Neural crest cell (in vitro differentiated cells): ENCODE measurements at regions not wholly inside any gene's neighbourhood (a gene's known extent, or its start where the extent isn't known, plus 50 kb on each side); places are given as distances from the start of the nearest gene placed in this dataset.

ENCODE experiments used
- DNase-seq: peaks from one replicate; pipeline ENCODE4 v3.0.0; 2021; ENCODE audit warnings: low read depth, mixed read lengths, low spot score
- H3K27ac Mint-ChIP-seq: one replicate; pipeline ENCODE4 v1.8.0; 2021; ENCODE audit warnings: mild to moderate bottlenecking, mixed read lengths; ENCODE audit not compliant: unreplicated experiment
- H3K27me3 Mint-ChIP-seq: 2 replicates; pipeline ENCODE4 v1.8.0; 2021; ENCODE audit warnings: low read depth, mild to moderate bottlenecking, mixed read lengths
- H3K36me3 Mint-ChIP-seq: 2 replicates; pipeline ENCODE4 v1.8.0; 2021; ENCODE audit warnings: low read depth, mild to moderate bottlenecking, mixed read lengths
- H3K4me1 Mint-ChIP-seq: 2 replicates; pipeline ENCODE4 v1.8.0; 2021; ENCODE audit warnings: mixed read lengths
- H3K4me3 Mint-ChIP-seq: one replicate; pipeline ENCODE4 v1.8.0; 2021; ENCODE audit warnings: mild to moderate bottlenecking, mixed read lengths
- H3K9me3 Mint-ChIP-seq: 2 replicates; pipeline ENCODE4 v1.8.0; 2021; ENCODE audit warnings: mixed read lengths
- CTCF ChIP-seq: fragments of 200-600 bp; sonication (generic); conservative IDR thresholded peaks from 2 replicates; pipeline ENCODE4 v1.5.0; 2021; ENCODE audit warnings: antibody characterized with exemption, mild to moderate bottlenecking

- H3K27ac Mint-ChIP-seq = no peak overlapping the region
- H3K36me3 Mint-ChIP-seq = no peaks in the 10 kb centered on the region
- H3K4me1 Mint-ChIP-seq = peaks cover 52% of the 10 kb centered on the region
- TF ChIP-seq CTCF = no peak
- H3K9me3 Mint-ChIP-seq = no peaks in the 10 kb centered on the region
- H3K27me3 Mint-ChIP-seq = no peaks in the 10 kb centered on the region
- H3K4me3 Mint-ChIP-seq = no peak overlapping the region
- DNase-seq = no peak
Measured at GRCh38 chr5:88480801-88481499, 212.3 kb upstream of the TMEM161B start.

- Mint-ChIP-seq H3K4me3 (no peak overlapping the region), H3K27ac (no peak overlapping the region), H3K4me1 (peaks cover 46% of the 10 kb centered on the region), H3K27me3 (no peaks in the 10 kb centered on the region), H3K36me3 (no peaks in the 10 kb centered on the region), H3K9me3 (no peaks in the 10 kb centered on the region)
- TF ChIP-seq CTCF = no peak
- DNase-seq = no peak
Measured at GRCh38 chr5:88480245-88480644, 211.6 kb upstream of the TMEM161B start.

GRCh38 chr5:88474574-88474973 lies 205.9 kb upstream of the TMEM161B start:
- Mint-ChIP-seq H3K4me1 (peaks cover 14% of the 10 kb centered on the region), H3K27ac (peak overlapping the region; percentile 83), H3K36me3 (peaks cover 2% of the 10 kb centered on the region), H3K9me3 (peaks cover 3% of the 10 kb centered on the region), H3K4me3 (no peak overlapping the region), H3K27me3 (no peaks in the 10 kb centered on the region)
- no peak for TF ChIP-seq CTCF
- no peak for DNase-seq

GRCh38 chr5:88470745-88471144 lies 202.1 kb upstream of the TMEM161B start:
- H3K4me3 Mint-ChIP-seq = no peak overlapping the region
- no peak for TF ChIP-seq CTCF
- H3K27ac Mint-ChIP-seq = no peak overlapping the region
- DNase-seq = no peak
- H3K36me3 Mint-ChIP-seq = peaks cover 2% of the 10 kb centered on the region
- H3K4me1 Mint-ChIP-seq = peaks cover 14% of the 10 kb centered on the region
- H3K9me3 Mint-ChIP-seq = peaks cover 8% of the 10 kb centered on the region
- no peaks in the 10 kb centered on the region for H3K27me3 Mint-ChIP-seq

- no peaks in the 10 kb centered on the region for H3K36me3 Mint-ChIP-seq
- H3K4me3 Mint-ChIP-seq = no peak overlapping the region
- H3K4me1 Mint-ChIP-seq = no peaks in the 10 kb centered on the region
- DNase-seq = no peak
- H3K27me3 Mint-ChIP-seq = no peaks in the 10 kb centered on the region
- no peak overlapping the region for H3K27ac Mint-ChIP-seq
- no peak for TF ChIP-seq CTCF
- no peaks in the 10 kb centered on the region for H3K9me3 Mint-ChIP-seq
Measured at GRCh38 chr5:88459971-88460370, 191.3 kb upstream of the TMEM161B start.
